Progenitor cell of endocrine pancreas (in vitro differentiated cells): ENCODE measurements at regions not wholly inside any gene's neighbourhood (a gene's known extent, or its start where the extent isn't known, plus 50 kb on each side); places are given as distances from the start of the nearest gene placed in this dataset.

Experiments
- DNase-seq: peaks from one replicate; pipeline ENCODE4 v3.0.0; 2021; ENCODE audit warnings: low spot score; ENCODE audit not compliant: unreplicated experiment
- H3K27ac Mint-ChIP-seq: 2 replicates; pipeline ENCODE4 v1.8.0; 2021; ENCODE audit warnings: mild to moderate bottlenecking, moderate library complexity, mixed read lengths
- H3K27me3 Mint-ChIP-seq: 2 replicates; pipeline ENCODE4 v1.8.0; 2021; ENCODE audit warnings: mixed read lengths
- H3K36me3 Mint-ChIP-seq: 2 replicates; pipeline ENCODE4 v1.8.0; 2022; ENCODE audit warnings: mixed read lengths; ENCODE audit not compliant: insufficient read depth
- H3K4me1 Mint-ChIP-seq: 2 replicates; pipeline ENCODE4 v1.8.0; 2021; ENCODE audit warnings: low read depth, mixed read lengths
- H3K4me3 Mint-ChIP-seq: 2 replicates; pipeline ENCODE4 v1.8.0; 2021; ENCODE audit warnings: low read depth, mild to moderate bottlenecking, moderate library complexity, mixed read lengths
- H3K9me3 Mint-ChIP-seq: 2 replicates; pipeline ENCODE4 v1.8.0; 2021; ENCODE audit warnings: low read depth, mixed read lengths
- TF ChIP-seq, protein P1 (sequence below): fragments of 200-600 bp; sonication (generic); IDR thresholded peaks from one replicate; pipeline ENCODE4 v1.5.0; 2021; ENCODE audit warnings: antibody characterized with exemption, mild to moderate bottlenecking; ENCODE audit not compliant: unreplicated experiment

DNA sequence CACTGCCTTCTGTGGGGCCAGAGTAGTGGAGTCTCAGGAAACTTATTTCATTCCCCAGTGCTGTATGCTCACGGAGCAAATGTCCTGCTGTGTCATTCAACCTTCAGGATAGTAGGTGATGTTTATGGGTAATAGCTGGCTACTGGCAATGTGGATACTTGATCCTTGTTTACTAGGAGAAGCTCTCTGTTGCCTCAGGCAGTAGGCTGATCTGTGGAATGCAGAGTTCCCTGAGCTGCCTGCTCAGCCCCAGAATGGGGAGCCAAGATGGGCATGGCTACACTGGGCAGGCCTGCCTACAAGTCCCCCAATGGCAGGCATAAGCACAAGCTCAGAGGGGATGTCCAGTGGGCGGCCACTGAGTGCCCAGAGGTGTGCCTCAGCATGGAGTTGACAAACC lies 323.1 kb upstream of the KCNN2 start:
- no peak for DNase-seq
- TF ChIP-seq, protein P1, sequence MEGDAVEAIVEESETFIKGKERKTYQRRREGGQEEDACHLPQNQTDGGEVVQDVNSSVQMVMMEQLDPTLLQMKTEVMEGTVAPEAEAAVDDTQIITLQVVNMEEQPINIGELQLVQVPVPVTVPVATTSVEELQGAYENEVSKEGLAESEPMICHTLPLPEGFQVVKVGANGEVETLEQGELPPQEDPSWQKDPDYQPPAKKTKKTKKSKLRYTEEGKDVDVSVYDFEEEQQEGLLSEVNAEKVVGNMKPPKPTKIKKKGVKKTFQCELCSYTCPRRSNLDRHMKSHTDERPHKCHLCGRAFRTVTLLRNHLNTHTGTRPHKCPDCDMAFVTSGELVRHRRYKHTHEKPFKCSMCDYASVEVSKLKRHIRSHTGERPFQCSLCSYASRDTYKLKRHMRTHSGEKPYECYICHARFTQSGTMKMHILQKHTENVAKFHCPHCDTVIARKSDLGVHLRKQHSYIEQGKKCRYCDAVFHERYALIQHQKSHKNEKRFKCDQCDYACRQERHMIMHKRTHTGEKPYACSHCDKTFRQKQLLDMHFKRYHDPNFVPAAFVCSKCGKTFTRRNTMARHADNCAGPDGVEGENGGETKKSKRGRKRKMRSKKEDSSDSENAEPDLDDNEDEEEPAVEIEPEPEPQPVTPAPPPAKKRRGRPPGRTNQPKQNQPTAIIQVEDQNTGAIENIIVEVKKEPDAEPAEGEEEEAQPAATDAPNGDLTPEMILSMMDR: no peak
- H3K4me1 Mint-ChIP-seq: no peaks in the 10 kb centered on the region
- no peak overlapping the region for H3K4me3 Mint-ChIP-seq
- no peak overlapping the region for H3K27ac Mint-ChIP-seq
- no peaks in the 10 kb centered on the region for H3K27me3 Mint-ChIP-seq
- peaks cover 19% of the 10 kb centered on the region for H3K9me3 Mint-ChIP-seq
- H3K36me3 Mint-ChIP-seq: no peaks in the 10 kb centered on the region

DNA sequence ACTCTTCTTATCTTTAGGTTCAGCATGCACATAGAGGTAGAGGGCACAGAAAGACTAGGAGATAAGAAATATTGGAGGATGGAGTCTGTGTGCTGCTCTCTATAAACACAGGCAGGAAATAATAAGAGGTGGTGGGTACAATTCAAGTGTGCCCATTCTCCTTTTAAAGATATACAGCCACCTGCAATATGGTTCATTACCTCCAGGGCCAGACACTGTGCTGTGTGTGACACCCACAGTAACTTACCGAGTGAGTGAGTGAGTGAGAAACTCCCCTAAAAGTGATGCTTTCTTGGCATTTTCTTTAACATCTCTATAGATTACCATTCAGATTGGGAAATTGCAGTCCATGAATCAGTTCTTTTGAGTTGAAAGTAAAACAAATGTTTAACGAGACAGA lies 311.8 kb upstream of the KCNN2 start:
- H3K9me3 Mint-ChIP-seq: no peaks in the 10 kb centered on the region
- H3K36me3 Mint-ChIP-seq: no peaks in the 10 kb centered on the region
- TF ChIP-seq, protein P1: no peak
- peaks cover 31% of the 10 kb centered on the region for H3K27me3 Mint-ChIP-seq
- no peak overlapping the region for H3K27ac Mint-ChIP-seq
- H3K4me1 Mint-ChIP-seq: peaks cover 3% of the 10 kb centered on the region
- H3K4me3 Mint-ChIP-seq: no peak overlapping the region
- no peak for DNase-seq

- Mint-ChIP-seq H3K4me1 (peaks cover 8% of the 10 kb centered on the region), H3K4me3 (no peak overlapping the region), H3K27ac (no peak overlapping the region), H3K27me3 (peaks cover 57% of the 10 kb centered on the region), H3K9me3 (no peaks in the 10 kb centered on the region), H3K36me3 (no peaks in the 10 kb centered on the region)
- DNase-seq: no peak
- TF ChIP-seq, protein P1: no peak
These were observed 308.5 kb upstream of the KCNN2 start for GRCh38 chr5:114053372-114053771.

DNA sequence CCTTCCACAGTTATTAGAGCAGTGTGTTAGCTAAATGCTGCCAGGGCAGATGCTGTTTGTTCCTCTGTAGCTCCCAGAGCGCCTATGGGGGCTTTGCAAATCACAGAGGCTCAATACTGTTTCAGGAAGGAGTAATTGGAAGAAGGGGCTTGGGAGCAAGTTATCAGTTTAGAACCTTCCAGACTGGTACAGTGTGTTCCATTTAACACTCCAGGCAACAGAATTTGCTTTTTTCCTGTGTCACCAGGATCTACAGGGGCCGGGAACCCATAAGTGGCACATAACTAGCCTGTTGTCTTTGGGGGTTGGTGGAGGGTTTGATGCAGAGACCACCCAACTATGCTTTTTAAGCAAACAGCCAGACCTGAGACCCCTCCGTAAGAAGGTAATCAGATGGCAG lies 307.3 kb upstream of the KCNN2 start:
- peak overlapping the region; percentile 71 for H3K4me3 Mint-ChIP-seq
- DNase-seq: no peak
- TF ChIP-seq, protein P1: no peak
- no peaks in the 10 kb centered on the region for H3K9me3 Mint-ChIP-seq
- H3K36me3 Mint-ChIP-seq: no peaks in the 10 kb centered on the region
- peaks cover 8% of the 10 kb centered on the region for H3K4me1 Mint-ChIP-seq
- no peak overlapping the region for H3K27ac Mint-ChIP-seq
- peaks cover 67% of the 10 kb centered on the region for H3K27me3 Mint-ChIP-seq

DNA sequence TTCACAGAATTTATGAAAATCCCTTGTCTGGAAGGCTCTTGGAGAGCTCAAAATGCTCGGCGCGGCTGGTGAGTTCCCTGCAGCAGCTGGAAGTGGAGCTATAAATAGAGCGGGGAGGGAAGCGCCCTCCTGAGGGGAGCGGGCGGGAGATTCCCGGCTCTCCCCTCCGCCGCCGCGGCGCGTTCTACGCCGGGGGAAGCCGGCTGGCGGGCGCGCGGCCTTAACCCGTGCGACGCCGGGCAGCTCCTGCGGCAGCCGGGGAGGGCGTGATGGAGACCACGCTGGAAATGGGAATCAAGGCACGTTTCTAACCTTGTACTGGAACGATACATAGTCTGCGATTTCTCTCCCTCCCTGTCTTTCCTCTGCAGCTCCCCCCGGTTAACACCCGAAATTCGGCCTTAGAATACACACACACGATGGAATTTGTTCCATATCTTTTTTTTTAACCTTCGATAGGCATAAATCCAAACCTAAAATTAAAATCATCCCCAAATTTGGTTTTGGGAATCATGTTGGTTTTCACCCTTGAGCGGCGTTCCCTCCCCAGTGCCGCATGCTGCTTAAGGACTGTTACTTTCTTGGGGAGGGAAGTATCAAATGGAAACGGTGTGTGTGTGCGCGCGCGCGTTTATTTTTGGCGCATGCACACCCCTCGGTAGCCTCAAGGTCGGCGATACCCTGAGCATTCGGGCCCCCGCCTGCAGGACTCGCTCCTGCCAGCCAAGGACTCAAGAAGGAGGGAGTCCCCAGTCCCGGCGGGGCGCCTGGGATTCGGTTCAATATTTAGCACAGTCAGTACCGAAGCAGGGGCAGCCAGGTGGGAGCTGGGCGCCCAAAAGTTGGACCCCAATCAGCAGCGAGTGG lies 306.3 kb upstream of the KCNN2 start:
- Mint-ChIP-seq H3K36me3 (no peaks in the 10 kb centered on the region), H3K4me1 (peaks cover 8% of the 10 kb centered on the region), H3K4me3 (peak overlapping the region; percentile 71), H3K27ac (no peak overlapping the region), H3K9me3 (no peaks in the 10 kb centered on the region), H3K27me3 (peaks cover 66% of the 10 kb centered on the region)
- TF ChIP-seq, protein P1: peak; percentile 11
- DNase-seq: peak; percentile 47
